WI38 (cell line): ENCODE measurements at regions not wholly inside any gene's neighbourhood (a gene's known extent, or its start where the extent isn't known, plus 50 kb on each side); places are given as distances from the start of the nearest gene placed in this dataset.

ENCODE experiments used
- H3K4me3 ChIP-seq: 2 replicates; pipeline ENCODE4 v1.5.1; 2011; ENCODE audit warnings: low read depth, mild to moderate bottlenecking, control low read depth, low read length
- TF ChIP-seq, protein P1 (sequence below): IDR thresholded peaks from 2 replicates; pipeline ENCODE4 v1.5.1; 2012; ENCODE audit warnings: low read depth, mild to moderate bottlenecking, control low read depth, low read length

- TF ChIP-seq, protein P1, sequence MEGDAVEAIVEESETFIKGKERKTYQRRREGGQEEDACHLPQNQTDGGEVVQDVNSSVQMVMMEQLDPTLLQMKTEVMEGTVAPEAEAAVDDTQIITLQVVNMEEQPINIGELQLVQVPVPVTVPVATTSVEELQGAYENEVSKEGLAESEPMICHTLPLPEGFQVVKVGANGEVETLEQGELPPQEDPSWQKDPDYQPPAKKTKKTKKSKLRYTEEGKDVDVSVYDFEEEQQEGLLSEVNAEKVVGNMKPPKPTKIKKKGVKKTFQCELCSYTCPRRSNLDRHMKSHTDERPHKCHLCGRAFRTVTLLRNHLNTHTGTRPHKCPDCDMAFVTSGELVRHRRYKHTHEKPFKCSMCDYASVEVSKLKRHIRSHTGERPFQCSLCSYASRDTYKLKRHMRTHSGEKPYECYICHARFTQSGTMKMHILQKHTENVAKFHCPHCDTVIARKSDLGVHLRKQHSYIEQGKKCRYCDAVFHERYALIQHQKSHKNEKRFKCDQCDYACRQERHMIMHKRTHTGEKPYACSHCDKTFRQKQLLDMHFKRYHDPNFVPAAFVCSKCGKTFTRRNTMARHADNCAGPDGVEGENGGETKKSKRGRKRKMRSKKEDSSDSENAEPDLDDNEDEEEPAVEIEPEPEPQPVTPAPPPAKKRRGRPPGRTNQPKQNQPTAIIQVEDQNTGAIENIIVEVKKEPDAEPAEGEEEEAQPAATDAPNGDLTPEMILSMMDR: no peak
- H3K4me3 ChIP-seq: no peak overlapping the region
Observed at GRCh38 chr6:4192173-4192572, 56.8 kb upstream of the ECI2 start.

DNA sequence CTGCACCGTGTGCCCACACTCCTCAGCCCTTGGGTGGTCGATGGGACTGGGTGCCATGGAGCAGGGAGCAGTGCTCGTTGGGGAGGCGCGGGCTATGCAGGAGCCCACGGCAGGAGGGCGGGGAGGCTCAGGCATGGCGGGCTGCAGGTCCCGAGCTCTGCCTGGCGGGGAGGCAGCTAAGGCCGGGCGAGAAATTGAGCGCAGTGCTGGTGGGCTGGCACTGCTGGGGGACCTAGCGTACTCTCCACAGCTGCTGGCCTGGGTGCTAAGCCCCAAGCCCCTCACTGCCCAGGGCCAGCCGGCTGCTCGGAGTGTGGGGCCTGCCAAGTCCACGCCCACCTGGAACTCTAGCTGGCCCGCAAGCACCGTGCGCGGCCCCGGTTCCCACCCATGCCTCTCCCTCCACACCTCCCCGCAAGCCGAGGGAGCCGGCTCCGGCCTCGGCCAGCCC is 55.9 kb upstream of the ECI2 start:
- H3K4me3 ChIP-seq: no peak overlapping the region
- TF ChIP-seq, protein P1: no peak

GRCh38 chr6:4189249-4189648 is 53.9 kb upstream of the ECI2 start:
- TF ChIP-seq, protein P1: no peak
- no peak overlapping the region for H3K4me3 ChIP-seq

GRCh38 chr6:4188801-4189200 is 53.4 kb upstream of the ECI2 start:
- H3K4me3 ChIP-seq: no peak overlapping the region
- TF ChIP-seq, protein P1: no peak

- H3K4me3 ChIP-seq: no peak overlapping the region
- TF ChIP-seq, protein P1: no peak
Observed at GRCh38 chr6:4187480-4187879, 52.1 kb upstream of the ECI2 start.

DNA sequence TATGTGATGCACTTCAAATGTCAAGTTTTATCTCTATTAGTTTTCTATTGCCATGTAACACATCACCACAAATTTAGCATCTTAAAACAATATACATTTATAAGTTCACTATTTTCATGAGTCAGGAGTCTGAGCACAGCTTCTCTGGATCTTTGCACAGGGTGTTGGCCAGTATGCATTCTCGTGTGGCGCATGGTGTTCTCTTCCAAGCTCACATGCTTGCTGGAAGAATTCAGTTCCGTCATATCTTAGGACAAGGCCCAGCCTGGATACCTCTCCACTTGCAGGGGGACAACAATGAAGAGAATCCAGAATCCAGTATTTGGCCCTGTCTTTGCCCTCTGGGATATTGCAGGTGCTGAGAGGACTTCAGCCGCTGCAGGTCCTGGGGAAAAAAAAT is 51.0 kb upstream of the ECI2 start:
- no peak overlapping the region for H3K4me3 ChIP-seq
- TF ChIP-seq, protein P1: no peak

GRCh38 chr6:4185846-4186245 is 50.5 kb upstream of the ECI2 start:
- H3K4me3 ChIP-seq: no peak overlapping the region
- TF ChIP-seq, protein P1: no peak
